Endothelial cell of umbilical vein (primary cell): ENCODE measurements at regions not wholly inside any gene's neighbourhood (a gene's known extent, or its start where the extent isn't known, plus 50 kb on each side); places are given as distances from the start of the nearest gene placed in this dataset.

Source experiments
- EZH2 ChIP-seq: IDR thresholded peaks from 2 replicates; pipeline ENCODE4 v1.6.1; 2012; ENCODE audit warnings: borderline replicate concordance, low read depth, mild to moderate bottlenecking, moderate library complexity, low read length, inconsistent platforms; ENCODE audit not compliant: severe bottlenecking
- FOS ChIP-seq: IDR thresholded peaks from 2 replicates; pipeline ENCODE4 v1.6.1; 2011; ENCODE audit warnings: mild to moderate bottlenecking, low read length, moderate library complexity, borderline replicate concordance; ENCODE audit not compliant: insufficient read depth
- GATA2 ChIP-seq: IDR thresholded peaks from 2 replicates; pipeline ENCODE4 v1.7.0; 2011; ENCODE audit warnings: low read depth, mild to moderate bottlenecking, moderate library complexity, mixed read lengths, low read length; ENCODE audit not compliant: insufficient read length, insufficient read depth
- JUN ChIP-seq: IDR thresholded peaks from 2 replicates; pipeline ENCODE4 v1.6.1; 2011; ENCODE audit warnings: borderline replicate concordance, low read depth; ENCODE audit not compliant: insufficient read length, insufficient read depth
- MYC ChIP-seq: IDR thresholded peaks from one replicate; pipeline ENCODE4 v1.6.1; 2011; ENCODE audit warnings: mild to moderate bottlenecking, low read depth, low read length
- POLR2A ChIP-seq: IDR thresholded peaks from 2 replicates; pipeline ENCODE4 v1.6.1; 2012; ENCODE audit warnings: low read depth, mild to moderate bottlenecking, control low read depth, low read length
- POLR2AphosphoS5 ChIP-seq: IDR thresholded peaks from 2 replicates; pipeline ENCODE4 v1.6.1; 2012; ENCODE audit warnings: low read depth, mild to moderate bottlenecking, control low read depth, low read length, moderate library complexity; ENCODE audit not compliant: insufficient read depth
- TF ChIP-seq, protein P1 (sequence below), 2 donors: IDR thresholded peaks; 1 replicate in 1 of 2; 2 replicates in 1 of 2; pipeline ENCODE4 v1.5.1; 2011; ENCODE audit warnings: low read length in 2 of 2, mild to moderate bottlenecking in 2 of 2, moderate library complexity in 2 of 2, control low read depth in 1 of 2, inconsistent platforms in 1 of 2, low read depth in 1 of 2; ENCODE audit not compliant: insufficient read depth in 1 of 2; ENCODE audit errors: extremely low read depth in 1 of 2
- TF ChIP-seq, protein P2 (sequence below): IDR thresholded peaks from 2 replicates; pipeline ENCODE4 v1.6.1; 2011; ENCODE audit not compliant: insufficient read depth, insufficient read length

DNA sequence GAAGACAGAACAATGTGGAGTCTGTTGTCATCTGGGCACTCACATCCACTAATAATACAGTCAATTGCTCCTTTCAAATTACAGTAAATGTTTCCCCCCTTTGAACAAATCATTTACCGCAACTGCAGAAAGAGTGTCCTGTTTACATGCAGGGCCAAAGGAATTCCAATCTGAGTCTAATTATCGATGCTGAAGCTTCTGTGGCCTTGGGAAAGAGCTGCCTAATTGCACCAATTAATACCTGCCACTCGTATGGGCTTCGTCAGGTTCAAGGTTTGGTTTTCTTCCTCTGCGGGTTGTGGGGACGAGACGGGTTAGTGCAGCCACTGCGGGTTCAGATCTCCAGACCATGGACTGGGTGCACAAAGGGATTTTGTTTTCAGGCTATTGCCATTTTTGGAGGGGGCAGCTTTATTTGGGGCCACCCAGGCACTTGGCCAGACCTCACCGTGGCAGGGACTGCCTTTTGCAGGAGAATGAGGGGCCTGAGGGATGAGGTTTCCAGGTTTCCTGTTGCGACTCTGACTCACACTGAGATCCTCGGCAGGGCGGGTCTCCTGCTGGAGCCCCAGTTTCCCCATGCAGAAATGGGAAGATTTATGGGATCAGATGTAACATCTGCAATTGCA lies 147.6 kb downstream of the MIAT start:
- TF ChIP-seq, protein P1, sequence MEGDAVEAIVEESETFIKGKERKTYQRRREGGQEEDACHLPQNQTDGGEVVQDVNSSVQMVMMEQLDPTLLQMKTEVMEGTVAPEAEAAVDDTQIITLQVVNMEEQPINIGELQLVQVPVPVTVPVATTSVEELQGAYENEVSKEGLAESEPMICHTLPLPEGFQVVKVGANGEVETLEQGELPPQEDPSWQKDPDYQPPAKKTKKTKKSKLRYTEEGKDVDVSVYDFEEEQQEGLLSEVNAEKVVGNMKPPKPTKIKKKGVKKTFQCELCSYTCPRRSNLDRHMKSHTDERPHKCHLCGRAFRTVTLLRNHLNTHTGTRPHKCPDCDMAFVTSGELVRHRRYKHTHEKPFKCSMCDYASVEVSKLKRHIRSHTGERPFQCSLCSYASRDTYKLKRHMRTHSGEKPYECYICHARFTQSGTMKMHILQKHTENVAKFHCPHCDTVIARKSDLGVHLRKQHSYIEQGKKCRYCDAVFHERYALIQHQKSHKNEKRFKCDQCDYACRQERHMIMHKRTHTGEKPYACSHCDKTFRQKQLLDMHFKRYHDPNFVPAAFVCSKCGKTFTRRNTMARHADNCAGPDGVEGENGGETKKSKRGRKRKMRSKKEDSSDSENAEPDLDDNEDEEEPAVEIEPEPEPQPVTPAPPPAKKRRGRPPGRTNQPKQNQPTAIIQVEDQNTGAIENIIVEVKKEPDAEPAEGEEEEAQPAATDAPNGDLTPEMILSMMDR (IDR thresholded peaks at IDR 0.05; ENCODE audit: extremely low read depth in 1 of 2, insufficient read depth in 1 of 2, low read depth in 1 of 2, low read length in 2 of 2), result no peak
- TF ChIP-seq EZH2 (no peak), POLR2AphosphoS5 (no peak), POLR2A (no peak), MYC (no peak), GATA2 (no peak), JUN (no peak), FOS (no peak)
- TF ChIP-seq, protein P2, sequence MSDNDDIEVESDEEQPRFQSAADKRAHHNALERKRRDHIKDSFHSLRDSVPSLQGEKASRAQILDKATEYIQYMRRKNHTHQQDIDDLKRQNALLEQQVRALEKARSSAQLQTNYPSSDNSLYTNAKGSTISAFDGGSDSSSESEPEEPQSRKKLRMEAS, result no peak
